HPDE6-E6E7 (cell line): ENCODE measurements at regions not wholly inside any gene's neighbourhood (a gene's known extent, or its start where the extent isn't known, plus 50 kb on each side); places are given as distances from the start of the nearest gene placed in this dataset.
"Not testable (repeated sequence)": the region's sequence is repeated elsewhere in the genome, so short reads cannot be mapped to it uniquely, and the experiment has no call there.

Experiments
- DNase-seq: peaks from one replicate; pipeline ENCODE4 v3.0.0; 2011; ENCODE audit warnings: missing footprints; ENCODE audit errors: extremely low spot score

DNA sequence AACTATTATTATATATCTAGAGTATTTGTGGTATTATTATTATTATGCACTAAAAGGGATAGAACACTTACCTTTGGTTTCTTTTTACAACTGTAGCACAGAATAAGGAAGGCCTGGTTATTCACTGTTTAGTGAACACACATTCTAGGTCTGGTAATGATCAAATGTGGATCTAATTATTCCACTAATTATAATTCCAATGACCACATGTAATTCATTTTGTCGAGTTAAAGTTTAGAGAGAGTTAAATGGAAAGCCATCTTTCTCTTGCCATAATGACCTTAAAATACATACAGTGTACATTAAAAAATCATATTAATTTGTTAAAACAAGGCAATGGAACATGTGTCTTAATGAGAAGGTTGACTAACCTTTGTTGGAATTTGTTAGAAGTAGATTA lies 147.8 kb downstream of the SEM1 start:
- DNase-seq = no peak

DNA sequence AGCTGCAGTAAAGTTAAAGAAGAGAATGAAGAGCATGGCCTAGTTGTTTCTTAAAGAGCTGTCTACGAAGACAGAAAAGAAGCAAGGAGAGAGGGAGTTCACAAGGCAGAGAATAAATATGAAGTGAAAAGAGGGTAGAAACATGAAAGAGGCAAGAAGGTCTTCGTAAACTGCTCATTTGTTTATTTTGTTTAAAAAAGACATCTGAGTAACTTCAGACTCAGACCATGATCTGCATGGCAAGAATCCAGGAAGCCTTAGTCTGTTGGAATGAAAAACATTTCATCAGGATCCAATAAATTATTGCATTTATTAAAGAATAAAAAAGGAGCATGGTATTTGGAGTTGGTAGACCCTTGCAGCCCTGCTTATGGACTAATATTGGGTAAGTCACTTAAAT lies 151.1 kb downstream of the SEM1 start:
- DNase-seq = no peak

DNA sequence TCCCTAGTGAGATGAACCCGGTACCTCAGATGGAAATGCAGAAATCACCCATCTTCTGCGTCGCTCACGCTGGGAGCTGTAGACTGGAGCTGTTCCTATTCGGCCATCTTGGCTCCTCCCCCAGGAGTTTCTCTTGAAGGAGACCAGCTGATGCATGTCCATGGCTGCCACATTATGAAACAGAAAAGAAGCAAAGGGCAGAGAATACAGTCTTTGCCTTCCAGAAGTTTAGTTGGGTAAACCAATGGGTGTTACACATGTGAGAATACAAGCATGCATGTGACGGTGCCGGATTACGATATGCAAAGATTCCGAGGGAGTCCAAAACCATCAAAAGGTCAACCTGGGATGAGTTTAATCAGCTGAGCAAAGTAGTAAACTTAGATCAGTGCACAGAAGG lies 151.6 kb downstream of the SEM1 start:
- no peak for DNase-seq

DNA sequence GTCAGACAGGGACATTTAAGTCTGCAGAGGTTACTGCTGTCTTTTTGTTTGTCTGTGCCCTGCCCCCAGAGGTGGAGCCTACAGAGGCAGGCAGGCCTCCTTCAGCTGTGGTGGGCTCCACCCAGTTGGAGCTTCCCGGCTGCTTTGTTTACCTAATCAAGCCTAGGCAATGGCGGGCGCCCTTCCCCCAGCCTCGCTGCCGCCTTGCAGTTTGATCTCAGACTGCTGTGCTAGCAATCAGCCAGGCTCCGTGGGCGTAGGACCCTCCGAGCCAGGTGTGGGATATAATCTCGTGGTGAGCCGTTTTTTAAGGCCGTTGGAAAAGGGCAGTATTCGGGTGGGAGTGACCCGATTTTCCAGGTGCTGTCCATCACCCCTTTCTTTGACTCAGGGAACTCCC lies 152.0 kb downstream of the SEM1 start:
- not testable (repeated sequence) for DNase-seq

- peak; percentile 80 for DNase-seq
Measured at GRCh38 chr7:96548664-96549063, 161.0 kb downstream of the SEM1 start.

DNA sequence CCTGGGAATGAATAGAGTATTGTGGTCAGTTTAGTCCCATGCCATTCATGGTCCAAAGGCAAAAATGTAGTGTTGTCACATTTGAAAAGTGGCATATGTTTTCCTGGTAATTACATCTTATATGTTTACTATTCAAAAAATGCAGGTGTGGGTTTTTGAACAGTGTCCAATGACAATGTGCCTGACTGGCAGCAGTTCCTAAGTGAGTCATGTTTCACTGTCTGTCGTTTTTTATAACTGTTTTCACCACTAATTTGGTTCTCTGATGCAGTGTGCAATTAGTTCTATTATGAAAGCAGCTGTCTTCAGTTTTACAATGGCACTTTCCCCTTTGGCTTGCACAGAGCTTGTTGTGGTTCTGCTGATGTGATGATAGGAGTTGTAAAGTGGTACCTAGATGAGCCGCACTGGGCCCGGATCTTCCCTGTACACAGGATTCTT lies 162.3 kb downstream of the SEM1 start:
- no peak for DNase-seq

- no peak for DNase-seq
Measured at GRCh38 chr7:96546426-96546825, 163.2 kb downstream of the SEM1 start.

DNA sequence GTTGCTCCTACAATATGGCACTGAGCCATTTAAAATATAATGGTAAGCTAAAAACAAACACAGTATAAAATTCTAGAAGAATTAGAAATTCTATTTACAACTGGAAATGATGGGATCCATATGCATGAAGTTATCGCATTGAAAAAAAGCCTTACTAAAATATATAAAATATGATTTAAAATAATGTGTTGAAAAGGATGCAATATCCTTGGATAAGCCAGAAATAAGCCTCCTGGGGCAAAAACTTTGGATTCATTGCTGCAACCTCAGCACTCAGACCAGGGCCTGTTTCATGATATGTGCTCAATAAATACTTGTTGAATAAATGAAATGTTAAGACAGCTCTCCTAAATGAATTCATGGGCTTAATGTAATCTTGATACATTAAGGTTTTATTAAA lies 170.2 kb downstream of the SEM1 start:
- no peak for DNase-seq

GRCh38 chr7:96538632-96539031 lies 171.0 kb downstream of the SEM1 start:
- no peak for DNase-seq

DNA sequence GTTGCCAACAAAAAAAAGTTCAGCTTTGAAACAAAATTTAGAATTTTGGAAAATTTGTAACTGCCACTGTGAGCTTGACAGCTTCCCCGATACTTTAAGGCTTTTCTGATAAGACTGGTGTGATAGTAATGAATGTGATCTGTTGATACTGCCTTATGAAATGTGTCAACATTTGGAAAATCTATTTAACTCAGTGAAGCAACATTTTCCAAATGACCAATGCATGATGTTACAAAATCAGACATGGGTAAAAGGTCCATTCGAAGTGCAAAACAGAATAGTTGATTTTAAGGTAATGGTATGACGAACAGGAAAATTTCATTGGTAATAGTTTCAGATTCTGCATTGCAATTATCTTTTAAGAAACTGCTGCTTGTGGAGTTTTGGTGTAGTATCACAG lies 175.4 kb downstream of the SEM1 start:
- no peak for DNase-seq

- DNase-seq = no peak
Measured at GRCh38 chr7:96532428-96532935, 177.2 kb downstream of the SEM1 start.

GRCh38 chr7:96531331-96531730 lies 178.3 kb downstream of the SEM1 start:
- no peak for DNase-seq

DNA sequence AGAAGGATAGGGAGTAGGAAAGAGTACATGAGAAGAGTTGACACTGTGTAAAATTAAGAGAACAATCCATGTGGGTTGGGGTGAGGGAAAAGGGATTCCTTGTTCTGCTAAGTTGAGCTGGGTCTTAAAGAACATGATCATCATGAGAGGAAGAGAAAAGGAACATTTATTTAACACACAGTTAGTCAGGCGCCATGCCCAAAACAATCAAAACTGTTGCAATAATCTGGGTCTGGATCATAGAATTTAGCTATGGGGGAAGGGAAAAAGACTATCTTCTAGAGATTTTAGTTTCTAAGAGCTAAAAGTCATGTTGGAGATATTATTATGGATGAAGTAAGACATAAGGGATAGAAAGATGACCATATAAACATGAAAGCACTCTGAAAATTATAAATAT lies 178.9 kb downstream of the SEM1 start:
- no peak for DNase-seq

GRCh38 chr7:96527133-96527827 lies 182.4 kb downstream of the SEM1 start:
- no peak for DNase-seq

DNA sequence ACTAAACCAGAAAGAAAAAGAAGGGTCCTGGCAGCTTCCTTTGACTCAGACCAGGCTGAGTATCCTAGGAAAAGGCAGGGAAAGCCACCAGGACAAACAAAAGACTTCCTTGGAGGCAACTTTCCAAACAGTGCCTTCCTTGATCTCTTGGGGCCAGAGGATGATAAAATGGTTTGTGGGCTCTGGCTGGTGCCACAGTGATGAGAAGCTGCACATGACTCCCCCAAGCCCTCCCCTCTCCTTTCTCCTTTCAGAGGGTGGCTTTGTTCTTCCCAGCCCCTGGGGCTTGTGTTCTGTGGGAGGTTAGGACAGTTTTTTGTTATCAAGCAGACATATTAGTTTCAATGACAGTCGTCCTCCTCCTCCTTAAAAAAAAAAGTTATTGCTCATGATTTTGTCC lies 183.2 kb downstream of the SEM1 start:
- no peak for DNase-seq

DNA sequence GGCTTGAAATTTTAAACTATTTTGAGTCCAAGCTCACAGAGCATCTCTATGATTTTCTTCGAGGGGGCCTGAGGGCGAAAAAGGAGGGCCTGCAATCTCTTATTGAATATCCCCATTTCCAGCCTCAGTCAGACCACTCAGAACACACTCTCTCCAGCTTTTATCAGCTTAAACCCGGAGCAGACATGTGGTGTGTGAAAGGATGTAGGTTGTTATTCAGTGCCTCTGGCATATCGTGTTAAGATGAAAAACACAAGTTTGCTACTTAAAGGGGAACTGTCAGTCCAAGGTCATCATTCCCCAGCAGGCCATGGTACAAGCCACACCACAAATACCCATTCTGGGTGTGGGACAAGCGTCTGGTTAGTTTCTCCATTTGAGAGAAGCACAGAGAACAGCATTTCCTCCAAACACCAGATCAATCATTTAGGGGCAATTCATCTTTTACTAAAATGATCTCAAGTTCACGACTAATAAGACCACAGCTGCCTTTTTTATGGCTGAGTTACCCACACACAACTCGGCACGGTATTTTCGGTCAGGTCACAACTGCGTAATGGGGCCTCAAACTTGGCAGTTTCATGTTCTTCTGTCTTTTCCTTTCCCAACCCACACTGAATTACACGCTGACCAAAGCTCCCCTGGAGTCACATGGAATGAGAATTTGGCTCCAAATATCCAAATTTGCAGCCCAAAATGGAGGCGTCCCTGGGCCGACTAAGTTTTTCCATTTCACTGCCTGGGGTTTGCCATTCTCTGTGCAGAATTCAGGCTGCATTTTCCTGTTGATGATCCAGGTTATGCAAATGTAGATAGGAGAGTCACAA lies 188.4 kb downstream of the SEM1 start:
- DNase-seq = no peak

DNA sequence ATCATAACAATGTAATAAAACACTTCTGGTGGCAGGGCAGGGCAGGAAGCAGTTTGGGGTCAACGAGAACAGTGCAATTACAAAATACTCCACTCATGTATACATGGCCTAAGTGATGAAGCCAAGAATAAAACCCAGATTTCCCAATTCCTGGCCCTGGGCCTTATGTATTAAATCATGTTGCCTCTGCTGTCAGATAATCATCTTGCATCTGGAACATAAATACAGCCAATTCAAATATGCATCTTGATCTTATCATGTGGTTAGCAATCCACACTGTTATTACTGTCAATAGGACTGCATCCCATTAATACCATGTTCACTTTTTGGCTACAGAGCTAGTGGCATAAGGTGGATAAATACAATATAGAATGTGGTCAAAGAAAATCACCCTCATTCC lies 186.5 kb upstream of the SLC25A13 start:
- DNase-seq = no peak

GRCh38 chr7:96503597-96503996 lies 181.7 kb upstream of the SLC25A13 start:
- no peak for DNase-seq

- no peak for DNase-seq
Measured at GRCh38 chr7:96501318-96501717, 179.4 kb upstream of the SLC25A13 start.

- DNase-seq = no peak
Measured at GRCh38 chr7:96499532-96499931, 177.6 kb upstream of the SLC25A13 start.

DNA sequence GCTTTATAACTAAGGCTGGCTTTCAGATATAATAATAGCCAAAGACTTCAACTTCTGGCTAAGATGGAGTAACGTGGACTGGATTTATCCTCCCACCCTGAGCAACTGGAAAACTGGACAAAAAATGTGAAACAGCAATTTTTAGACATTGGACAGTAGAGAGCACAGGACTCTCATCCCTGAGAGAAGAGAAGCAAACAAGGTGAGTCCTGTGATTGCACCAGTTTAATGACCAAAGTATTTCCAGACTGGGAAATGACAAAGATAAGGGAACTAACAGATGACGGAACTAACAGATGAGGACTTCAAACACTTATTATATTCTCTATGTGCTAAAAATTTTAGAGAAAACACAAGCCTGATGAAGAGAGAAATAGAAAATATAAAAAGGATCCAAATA lies 175.7 kb upstream of the SLC25A13 start:
- DNase-seq = no peak

GRCh38 chr7:96495751-96496216 lies 173.9 kb upstream of the SLC25A13 start:
- DNase-seq = no peak

- DNase-seq = no peak
Measured at GRCh38 chr7:96486681-96487080, 164.8 kb upstream of the SLC25A13 start.
